GM12874 (cell line): ENCODE measurements at regions not wholly inside any gene's neighbourhood (a gene's known extent, or its start where the extent isn't known, plus 50 kb on each side); places are given as distances from the start of the nearest gene placed in this dataset.

Experiments
- TF ChIP-seq, protein P1 (sequence below): IDR thresholded peaks from 2 replicates; pipeline ENCODE4 v1.5.1; 2011; ENCODE audit warnings: low read depth, mild to moderate bottlenecking, control low read depth, low read length, moderate library complexity; ENCODE audit not compliant: insufficient read depth

DNA sequence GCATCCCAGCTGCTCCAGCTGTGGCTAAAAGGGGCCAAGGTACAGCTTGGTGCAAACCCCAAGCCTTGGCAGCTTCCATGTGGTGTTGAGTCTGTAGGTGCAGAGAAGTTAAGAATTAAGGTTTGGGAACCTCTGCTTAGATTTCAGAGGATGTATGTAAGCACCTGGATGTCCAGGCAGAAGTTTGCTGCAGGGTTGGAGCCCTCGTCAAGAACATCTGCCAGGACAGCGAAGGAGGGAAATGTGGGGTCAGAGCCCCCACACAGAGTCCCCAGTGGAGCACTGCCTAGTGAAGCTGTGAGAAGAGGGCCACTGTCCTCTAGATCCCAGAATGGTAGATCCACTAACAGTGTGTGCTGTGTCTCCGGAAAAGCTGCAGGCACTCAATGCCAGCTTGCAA, 236.2 kb upstream of the ADRA1B start:
- TF ChIP-seq, protein P1, sequence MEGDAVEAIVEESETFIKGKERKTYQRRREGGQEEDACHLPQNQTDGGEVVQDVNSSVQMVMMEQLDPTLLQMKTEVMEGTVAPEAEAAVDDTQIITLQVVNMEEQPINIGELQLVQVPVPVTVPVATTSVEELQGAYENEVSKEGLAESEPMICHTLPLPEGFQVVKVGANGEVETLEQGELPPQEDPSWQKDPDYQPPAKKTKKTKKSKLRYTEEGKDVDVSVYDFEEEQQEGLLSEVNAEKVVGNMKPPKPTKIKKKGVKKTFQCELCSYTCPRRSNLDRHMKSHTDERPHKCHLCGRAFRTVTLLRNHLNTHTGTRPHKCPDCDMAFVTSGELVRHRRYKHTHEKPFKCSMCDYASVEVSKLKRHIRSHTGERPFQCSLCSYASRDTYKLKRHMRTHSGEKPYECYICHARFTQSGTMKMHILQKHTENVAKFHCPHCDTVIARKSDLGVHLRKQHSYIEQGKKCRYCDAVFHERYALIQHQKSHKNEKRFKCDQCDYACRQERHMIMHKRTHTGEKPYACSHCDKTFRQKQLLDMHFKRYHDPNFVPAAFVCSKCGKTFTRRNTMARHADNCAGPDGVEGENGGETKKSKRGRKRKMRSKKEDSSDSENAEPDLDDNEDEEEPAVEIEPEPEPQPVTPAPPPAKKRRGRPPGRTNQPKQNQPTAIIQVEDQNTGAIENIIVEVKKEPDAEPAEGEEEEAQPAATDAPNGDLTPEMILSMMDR: no peak

DNA sequence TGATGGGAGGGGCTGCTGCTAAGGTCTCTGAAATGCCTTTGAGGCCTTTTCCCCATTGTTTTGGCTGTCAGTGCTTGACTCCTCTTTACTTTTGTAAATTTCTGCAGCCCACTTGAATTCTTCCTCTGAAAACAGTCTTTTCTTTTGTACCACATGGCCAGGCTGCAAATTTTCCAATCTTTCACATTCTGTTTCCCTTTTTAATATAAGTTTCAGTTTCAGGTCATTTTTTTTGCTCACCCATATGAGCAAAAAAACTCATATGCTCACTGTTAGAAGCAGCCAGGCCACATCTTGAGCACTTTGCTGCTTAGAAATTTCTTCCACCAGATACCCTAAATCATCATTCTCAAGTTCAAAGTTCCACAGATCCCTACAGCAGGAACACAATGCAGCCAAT, 234.6 kb upstream of the ADRA1B start:
- TF ChIP-seq, protein P1: no peak

- TF ChIP-seq, protein P1: no peak
Observed at GRCh38 chr5:159682623-159683022, 233.7 kb upstream of the ADRA1B start.

DNA sequence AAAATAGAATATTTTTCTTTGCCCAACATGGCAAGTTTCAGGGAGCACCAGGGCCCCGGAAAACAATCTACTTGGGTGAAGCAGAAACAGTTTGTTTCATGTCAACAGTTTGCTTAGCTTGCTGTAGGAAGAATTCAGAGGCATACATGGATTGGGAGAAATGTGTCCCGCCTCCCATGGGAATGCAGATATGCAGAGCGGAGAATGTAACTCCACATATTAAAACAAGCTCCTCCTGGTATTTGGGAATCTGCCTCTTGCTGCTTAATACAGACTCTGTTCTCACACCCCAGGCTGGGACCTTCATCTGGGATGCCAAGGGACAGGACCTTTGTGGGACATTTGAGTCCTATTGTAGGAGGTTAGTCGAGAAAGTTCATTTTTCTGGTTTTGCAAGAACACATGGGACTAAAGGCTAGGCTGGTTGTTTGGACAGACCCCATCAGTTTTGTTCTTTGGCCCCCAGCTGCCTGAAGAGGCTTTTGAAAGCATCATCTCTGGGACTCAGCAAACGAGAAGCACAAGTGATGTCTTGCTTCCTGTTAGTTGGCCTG, 220.5 kb upstream of the ADRA1B start:
- TF ChIP-seq, protein P1: no peak

- TF ChIP-seq, protein P1: no peak
Observed at GRCh38 chr5:159697530-159697929, 218.8 kb upstream of the ADRA1B start.

GRCh38 chr5:159698322-159698721, 218.0 kb upstream of the ADRA1B start:
- TF ChIP-seq, protein P1: no peak

DNA sequence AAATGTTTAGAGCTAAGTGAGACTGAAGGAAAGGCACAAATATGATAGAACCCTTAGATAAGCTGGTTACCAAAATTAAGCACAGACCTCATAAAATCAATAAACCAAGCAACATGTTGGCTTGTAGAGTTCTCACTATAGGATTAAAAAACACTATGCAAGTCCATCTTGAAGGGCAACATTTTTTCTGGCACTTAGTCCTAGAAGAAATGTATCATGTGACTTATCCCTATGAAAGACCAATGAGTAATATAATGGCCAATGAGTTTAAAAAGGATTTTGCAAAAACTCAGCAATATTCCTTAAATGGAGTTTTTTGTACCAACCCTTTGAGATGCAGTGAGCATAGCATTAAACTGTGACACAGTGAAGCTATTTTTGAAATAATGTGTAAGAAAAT, 216.3 kb upstream of the ADRA1B start:
- TF ChIP-seq, protein P1: no peak
